ENCODE measurements at regions not wholly inside any gene's neighbourhood (a gene's known extent, or its start where the extent isn't known, plus 50 kb on each side); places are given as distances from the start of the nearest gene placed in this dataset.
A peak's percentile ranks its signal among the peaks of the same experiment; 100 is the strongest.
"Not testable (repeated sequence)": the region's sequence is repeated elsewhere in the genome, so short reads cannot be mapped to it uniquely, and the experiment has no call there.

DNA sequence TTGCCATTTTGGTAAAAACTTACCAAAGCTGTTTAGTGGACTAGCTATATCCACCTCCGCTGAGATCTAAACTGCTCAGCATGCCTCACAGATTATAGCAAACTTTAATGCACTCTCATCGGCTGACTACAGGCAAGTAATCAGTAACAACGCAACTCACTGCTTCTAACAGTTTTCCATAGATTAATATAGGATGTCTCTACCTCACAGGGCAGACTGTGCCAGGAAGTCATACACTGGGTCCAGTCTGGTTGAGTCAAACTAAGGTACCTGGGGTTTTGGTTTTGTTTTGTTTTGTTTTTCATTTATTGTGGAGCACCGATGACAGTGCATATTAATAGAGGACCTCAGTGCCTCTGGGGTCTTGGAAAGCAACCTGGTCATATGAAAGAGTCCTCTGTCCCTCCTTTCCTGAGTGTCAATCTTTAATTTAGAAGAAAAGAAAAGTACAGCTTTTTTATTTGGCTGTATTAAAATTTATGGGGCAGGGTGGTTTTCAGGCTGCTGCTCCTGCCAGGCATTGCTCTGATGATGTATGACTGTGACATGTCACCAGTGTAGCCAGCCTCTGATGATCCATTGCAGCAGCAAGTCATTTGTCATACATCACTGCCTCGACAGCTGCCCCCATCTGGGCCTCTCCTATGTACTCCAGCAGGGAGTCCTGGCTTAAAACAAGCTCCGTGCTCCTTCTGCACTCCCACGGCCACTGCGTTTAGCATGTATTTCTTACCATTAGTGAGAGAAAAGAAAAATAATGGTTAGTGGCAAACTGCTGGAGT is 854.1 kb downstream of the KCNJ2 start:
- peak; percentile 77 for DNase-seq

- peak; percentile 15 for DNase-seq
These were observed 854.8 kb downstream of the KCNJ2 start for GRCh38 chr17:71024172-71024571.

- DNase-seq = no peak
These were observed 855.6 kb downstream of the KCNJ2 start for GRCh38 chr17:71024969-71025368.

GRCh38 chr17:71029246-71029645 is 859.9 kb downstream of the KCNJ2 start:
- DNase-seq = no peak

DNA sequence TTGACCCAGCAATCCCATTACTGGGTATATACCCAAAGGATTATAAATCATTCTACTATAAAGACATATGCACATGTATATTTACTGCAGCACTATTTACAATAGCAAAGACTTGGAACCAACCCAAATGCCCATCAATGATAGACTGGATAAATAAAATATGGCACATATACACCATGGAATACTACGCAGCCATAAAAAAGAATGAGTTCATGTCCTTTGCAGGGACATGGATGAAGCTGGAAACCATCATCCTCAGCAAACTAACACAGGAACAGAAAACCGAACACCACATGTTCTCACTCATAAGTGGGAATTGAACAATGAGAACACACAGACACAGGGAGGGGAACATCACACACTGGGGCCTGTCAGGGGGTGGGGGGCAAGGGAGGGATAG is 862.0 kb downstream of the KCNJ2 start:
- not testable (repeated sequence) for DNase-seq

- DNase-seq = no peak
These were observed 863.5 kb downstream of the KCNJ2 start for GRCh38 chr17:71032746-71033273.

GRCh38 chr17:71033336-71033735 is 864.0 kb downstream of the KCNJ2 start:
- peak; percentile 12 for DNase-seq

DNA sequence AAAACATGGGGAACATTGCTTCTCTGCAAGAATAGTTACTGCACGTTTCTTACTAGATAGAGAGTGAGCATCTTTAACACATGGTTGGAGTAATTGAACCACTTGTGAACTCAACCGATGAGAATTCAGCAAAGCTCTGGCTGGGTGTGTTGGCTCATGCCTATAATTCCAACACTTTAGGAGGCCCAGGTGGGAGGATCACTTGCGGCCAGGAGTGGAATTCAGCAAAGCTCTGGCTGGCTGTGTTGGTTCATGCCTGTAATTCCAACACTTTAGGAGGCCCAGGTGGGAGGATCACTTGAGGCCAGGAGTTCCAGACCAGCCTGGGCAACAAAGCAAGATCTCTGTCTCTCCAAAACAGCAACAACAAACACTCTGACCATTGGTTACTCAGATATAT is 865.9 kb downstream of the KCNJ2 start:
- DNase-seq = no peak

DNA sequence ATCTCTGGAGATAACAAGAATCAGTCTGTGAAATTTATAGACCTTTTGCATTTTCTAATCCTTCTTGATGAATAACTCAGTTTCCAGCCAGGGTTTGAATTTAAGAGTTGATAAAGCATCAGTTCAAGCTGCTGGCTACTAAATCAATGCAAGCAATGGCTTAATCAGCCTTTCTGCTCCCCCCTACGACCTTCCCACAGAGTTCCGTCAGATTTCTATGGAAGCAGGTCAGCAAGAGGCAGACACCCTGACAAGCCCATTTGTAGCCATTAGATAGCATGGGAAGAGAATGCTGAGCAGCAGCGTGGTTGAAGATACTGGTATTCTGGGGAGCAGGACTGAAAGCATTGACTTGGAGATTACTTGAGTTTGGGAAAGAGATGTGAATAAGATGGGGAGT is 868.1 kb downstream of the KCNJ2 start:
- no peak for DNase-seq

DNA sequence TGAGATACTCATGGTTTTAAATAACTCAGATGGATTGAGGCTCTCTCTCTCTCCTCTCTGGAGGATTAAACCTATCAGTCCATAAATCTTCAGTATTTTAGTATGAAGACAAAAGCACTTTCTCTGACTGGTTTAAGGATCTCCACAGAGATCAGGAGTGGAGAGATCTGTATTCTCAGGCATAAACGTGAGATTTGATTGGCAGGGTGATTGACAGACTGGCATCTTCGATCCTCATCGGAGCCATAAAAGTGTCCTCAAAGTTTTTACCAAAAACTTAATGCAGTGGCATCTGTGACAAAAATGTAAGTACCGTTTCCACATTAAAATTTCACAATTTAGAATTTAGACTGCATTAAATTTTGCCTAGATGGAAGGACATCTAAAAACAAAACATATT is 870.1 kb downstream of the KCNJ2 start:
- DNase-seq = no peak

- no peak for DNase-seq
These were observed 883.6 kb downstream of the KCNJ2 start for GRCh38 chr17:71052971-71053370.

DNA sequence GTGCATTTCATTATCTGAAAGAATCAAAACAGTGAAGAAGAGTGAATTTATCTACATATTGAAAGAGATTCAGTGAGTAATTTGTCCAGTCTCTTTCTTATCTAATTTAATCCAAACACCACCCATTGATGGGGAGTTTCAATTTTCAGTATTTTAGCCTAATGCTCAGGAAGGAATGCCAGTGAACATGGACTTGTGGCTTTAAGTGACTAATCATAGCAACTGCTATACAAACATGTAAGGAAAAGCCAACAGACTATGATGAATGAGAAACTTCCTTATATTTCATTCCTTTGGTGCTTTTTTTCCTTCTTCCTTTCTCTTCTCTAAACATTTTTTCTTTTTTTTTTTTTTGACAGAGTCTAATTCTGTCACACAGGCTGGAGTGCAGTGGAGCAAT is 885.8 kb downstream of the KCNJ2 start:
- DNase-seq = no peak

DNA sequence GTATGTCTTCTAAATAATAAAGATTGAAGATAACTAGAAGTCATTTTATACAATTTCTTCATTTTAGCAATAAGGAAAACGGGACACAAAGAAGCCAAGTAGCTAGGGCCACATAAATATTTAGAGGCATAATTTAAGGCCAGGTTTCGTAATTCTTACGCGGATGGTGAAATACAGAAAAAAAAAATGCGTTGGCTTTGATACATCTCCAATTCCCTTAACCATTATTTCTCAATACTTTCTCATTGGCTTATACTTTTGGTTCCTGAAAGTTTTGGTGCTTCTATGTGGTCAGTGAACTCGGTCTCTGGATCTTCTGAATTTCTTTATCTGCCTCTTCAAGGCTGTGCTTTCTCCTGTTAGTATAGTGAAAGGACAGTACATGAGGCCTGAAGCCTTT is 888.1 kb downstream of the KCNJ2 start:
- DNase-seq = no peak

GRCh38 chr17:71057938-71058337 is 888.6 kb downstream of the KCNJ2 start:
- no peak for DNase-seq

GRCh38 chr17:71063127-71063526 is 893.8 kb downstream of the KCNJ2 start:
- no peak for DNase-seq

DNA sequence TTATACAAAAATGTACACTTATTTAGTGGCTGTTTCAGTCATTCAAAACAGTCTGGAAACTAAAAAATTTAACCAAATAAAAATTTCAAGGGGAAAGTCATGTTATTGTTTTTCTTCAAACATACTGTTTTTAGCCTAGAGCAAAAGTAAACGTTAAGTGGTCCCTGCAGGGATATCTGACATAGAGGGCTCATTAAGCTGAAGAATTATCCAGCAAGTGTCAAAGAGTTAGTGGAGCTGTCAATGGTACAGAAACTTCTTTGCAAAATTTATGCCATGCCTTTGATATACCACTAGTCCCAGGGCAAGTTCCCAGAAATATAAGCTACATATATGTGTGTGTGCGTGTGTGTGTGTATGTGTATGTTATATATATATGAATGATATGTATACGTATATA is 894.2 kb downstream of the KCNJ2 start:
- no peak for DNase-seq

DNA sequence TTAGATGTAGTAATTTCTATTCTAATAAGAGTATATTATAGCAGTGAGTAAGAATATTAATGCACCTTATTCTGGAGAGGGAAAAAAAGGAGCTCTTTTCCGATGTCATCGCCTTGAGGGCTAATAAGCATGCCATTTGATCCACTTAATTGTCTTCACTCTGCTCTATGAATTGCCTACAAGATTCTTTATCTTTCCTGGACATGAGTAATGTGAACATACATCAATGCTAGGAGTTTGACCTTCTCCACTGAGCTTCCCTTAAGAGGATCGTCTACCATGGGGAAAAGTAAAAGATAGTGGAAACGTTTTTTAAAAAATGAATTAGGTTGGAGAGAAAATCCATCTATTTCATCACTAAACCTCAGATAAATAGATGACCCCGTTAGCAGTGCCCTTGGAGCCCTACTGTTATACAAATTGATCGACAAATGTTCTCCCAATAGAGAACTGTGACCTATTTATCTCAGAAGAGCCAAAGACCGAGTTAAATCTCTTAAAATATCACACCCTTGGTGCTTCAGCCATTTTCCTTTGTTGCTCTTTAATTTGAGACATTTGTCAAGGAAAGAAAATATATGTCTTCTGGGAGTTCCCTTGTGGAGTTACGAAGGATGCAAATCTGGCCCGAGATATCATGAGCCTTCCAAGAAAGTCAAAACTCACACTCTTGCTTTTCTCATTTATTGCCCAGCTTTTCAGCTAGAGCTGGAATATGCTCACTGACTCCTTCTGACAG is 898.5 kb downstream of the KCNJ2 start:
- no peak for DNase-seq

GRCh38 chr17:71068408-71068750 is 899.0 kb downstream of the KCNJ2 start:
- no peak for DNase-seq

- DNase-seq = no peak
These were observed 901.7 kb downstream of the KCNJ2 start for GRCh38 chr17:71071041-71071440.

DNA sequence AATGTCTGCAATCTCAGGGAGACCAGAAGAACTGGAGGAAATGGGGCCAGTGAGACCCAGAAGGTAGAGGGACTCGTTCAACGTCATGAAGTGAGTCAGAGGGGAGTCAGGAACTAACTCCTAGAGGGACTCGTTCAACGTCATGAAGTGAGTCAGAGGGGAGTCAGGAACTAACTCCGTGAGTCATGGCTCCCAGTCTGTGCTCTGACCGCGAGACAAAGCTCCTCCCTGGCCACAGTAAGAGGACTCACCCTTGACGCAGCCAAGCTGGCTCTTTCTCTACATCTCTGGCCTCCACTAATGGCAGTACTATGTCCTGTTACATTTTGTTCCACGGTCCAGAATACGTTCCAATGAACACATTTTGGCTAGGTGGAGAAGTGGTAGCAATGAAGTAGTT is 902.5 kb downstream of the KCNJ2 start:
- no peak for DNase-seq

DNA sequence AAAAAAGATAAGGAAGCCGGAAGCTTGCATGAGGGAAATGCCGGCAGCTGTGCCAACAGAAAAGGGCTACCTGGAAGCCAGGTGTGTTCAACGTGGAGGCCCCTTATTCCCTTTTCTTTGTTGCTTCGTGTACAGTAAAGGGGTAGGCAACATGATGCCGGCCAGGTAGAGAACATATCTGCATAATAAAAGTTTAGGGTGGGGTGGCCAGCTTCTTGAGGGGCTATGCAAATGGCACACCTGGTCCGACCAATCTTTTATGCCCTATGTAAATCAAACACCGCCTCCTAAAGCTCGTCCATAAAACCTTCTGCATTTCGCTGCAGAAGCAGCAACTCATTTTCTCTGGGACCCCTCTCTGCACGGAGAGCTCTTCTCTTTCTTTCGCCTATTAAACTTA is 911.6 kb downstream of the KCNJ2 start:
- no peak for DNase-seq

DNA sequence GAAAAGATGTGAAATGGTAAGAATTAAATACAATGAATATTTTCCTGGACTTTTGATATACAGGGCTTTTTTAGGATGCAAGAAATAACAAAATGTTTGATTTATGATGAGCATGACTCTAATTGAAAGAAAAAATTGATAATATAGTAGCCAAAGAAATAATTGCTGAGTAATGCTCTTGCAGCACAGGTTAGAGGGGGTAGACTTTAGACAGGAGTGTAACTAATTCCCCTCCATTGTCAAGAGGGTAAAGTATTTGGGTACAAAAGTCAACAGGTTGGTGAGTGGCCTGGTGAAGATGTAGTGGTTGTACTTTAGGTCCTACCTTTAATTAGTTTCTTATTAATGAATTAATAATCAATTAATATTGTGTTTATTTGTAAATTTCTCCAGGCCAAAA is 912.3 kb downstream of the KCNJ2 start:
- no peak for DNase-seq

GRCh38 chr17:71084219-71084618 is 914.9 kb downstream of the KCNJ2 start:
- DNase-seq = no peak

GRCh38 chr17:71084838-71085237 is 915.5 kb downstream of the KCNJ2 start:
- no peak for DNase-seq
